ENCODE measurements at regions not wholly inside any gene's neighbourhood (a gene's known extent, or its start where the extent isn't known, plus 50 kb on each side); places are given as distances from the start of the nearest gene placed in this dataset.

GRCh38 chr1:5720045-5720444, 272.2 kb downstream of the NPHP4 start:
- no peak overlapping the region for H3K9ac ChIP-seq (ENCODE audit: low read length in 3 of 3)
- DNase-seq: no peak
- H3K27me3 ChIP-seq (ENCODE audit: control insufficient read depth, insufficient read depth, low read length): no peaks in the 10 kb centered on the region
- FAIRE-seq: no peak
- no peak for TF ChIP-seq CTCF (IDR thresholded peaks at IDR 0.05; ENCODE audit: borderline replicate concordance, extremely low read depth, insufficient read depth)
- H3K9me3 ChIP-seq (ENCODE audit: control insufficient read depth in 2 of 3, insufficient read depth in 1 of 3, low read length in 3 of 3): peaks cover 0 to 4% (median 4%) of the 10 kb centered on the region in 3 donors
- no peak overlapping the region for H3K27ac ChIP-seq (ENCODE audit: low read depth in 2 of 2, low read length in 2 of 2)
- no peak overlapping the region for H3K4me3 ChIP-seq (ENCODE audit: low read length in 3 of 3)
- no peaks in the 10 kb centered on the region for H3K36me3 ChIP-seq (ENCODE audit: control insufficient read depth in 2 of 3, insufficient read depth in 3 of 3, low read length in 3 of 3)
- intact Hi-C loops (cut with DNase I): no loop called here
- no peaks in the 10 kb centered on the region for H3K4me1 ChIP-seq (ENCODE audit: control insufficient read depth in 2 of 3, insufficient read depth in 2 of 3, low read depth in 1 of 3, low read length in 3 of 3)

- Histone ChIP-seq H3K4me1 (ENCODE audit: control insufficient read depth in 2 of 3, insufficient read depth in 2 of 3, low read depth in 1 of 3, low read length in 3 of 3) (no peaks in the 10 kb centered on the region), H3K27ac (ENCODE audit: low read depth in 2 of 2, low read length in 2 of 2) (no peak overlapping the region), H3K4me3 (ENCODE audit: low read length in 3 of 3) (no peak overlapping the region), H3K9me3 (ENCODE audit: control insufficient read depth in 2 of 3, insufficient read depth in 1 of 3, low read length in 3 of 3) (peaks cover 0 to 4% (median 4%) of the 10 kb centered on the region in 3 donors), H3K36me3 (ENCODE audit: control insufficient read depth in 2 of 3, insufficient read depth in 3 of 3, low read length in 3 of 3) (no peaks in the 10 kb centered on the region), H3K27me3 (ENCODE audit: control insufficient read depth, insufficient read depth, low read length) (no peaks in the 10 kb centered on the region), H3K9ac (ENCODE audit: low read length in 3 of 3) (no peak overlapping the region)
- no peak for FAIRE-seq
- TF ChIP-seq CTCF (IDR thresholded peaks at IDR 0.05; ENCODE audit: borderline replicate concordance, extremely low read depth, insufficient read depth): no peak
- DNase-seq: peak in 3 of 5 donors; percentile 11 to 62 (median 19)
- intact Hi-C loops (cut with DNase I): no loop called here
Measured at GRCh38 chr1:5718831-5719632, 273.2 kb downstream of the NPHP4 start.

- Histone ChIP-seq H3K27me3 (ENCODE audit: control insufficient read depth, insufficient read depth, low read length) (no peaks in the 10 kb centered on the region), H3K9ac (ENCODE audit: low read length in 3 of 3) (no peak overlapping the region), H3K4me1 (ENCODE audit: control insufficient read depth in 2 of 3, insufficient read depth in 2 of 3, low read depth in 1 of 3, low read length in 3 of 3) (no peaks in the 10 kb centered on the region), H3K27ac (ENCODE audit: low read depth in 2 of 2, low read length in 2 of 2) (no peak overlapping the region), H3K4me3 (ENCODE audit: low read length in 3 of 3) (no peak overlapping the region), H3K36me3 (ENCODE audit: control insufficient read depth in 2 of 3, insufficient read depth in 3 of 3, low read length in 3 of 3) (no peaks in the 10 kb centered on the region), H3K9me3 (ENCODE audit: control insufficient read depth in 2 of 3, insufficient read depth in 1 of 3, low read length in 3 of 3) (peaks cover 0 to 4% (median 4%) of the 10 kb centered on the region in 3 donors)
- DNase-seq (peak in 1 of 5 donors; percentile 53), FAIRE-seq (no peak)
- intact Hi-C loops (cut with DNase I): no loop called here
- no peak for TF ChIP-seq CTCF (IDR thresholded peaks at IDR 0.05; ENCODE audit: borderline replicate concordance, extremely low read depth, insufficient read depth)
Measured at GRCh38 chr1:5717031-5717682, 275.1 kb downstream of the NPHP4 start.
